ENCODE measurements at regions not wholly inside any gene's neighbourhood (a gene's known extent, or its start where the extent isn't known, plus 50 kb on each side); places are given as distances from the start of the nearest gene placed in this dataset.
"Not testable (repeated sequence)": the region's sequence is repeated elsewhere in the genome, so short reads cannot be mapped to it uniquely, and the experiment has no call there.

DNA sequence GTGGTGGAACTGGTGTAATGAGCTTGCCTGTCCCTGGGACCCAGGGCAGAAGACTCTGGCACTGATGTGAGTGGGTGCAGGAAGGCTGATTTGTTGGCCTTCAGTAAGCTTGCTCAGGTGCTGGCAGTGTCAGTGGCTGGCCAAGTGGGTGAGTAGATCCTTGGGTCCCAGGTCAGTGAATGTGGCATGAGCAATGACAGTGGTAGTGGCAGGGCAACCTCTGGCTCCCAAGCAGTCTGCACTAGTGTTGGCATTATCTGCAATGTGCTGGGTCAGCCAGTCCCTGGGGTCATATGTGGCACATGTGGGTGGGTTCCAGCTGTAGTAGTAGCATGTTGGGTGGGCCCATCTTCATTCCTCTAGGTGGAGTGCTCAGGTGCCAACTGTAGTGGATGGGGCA lies 640.9 kb upstream of the GRM3 start:
- no peak for DNase-seq

DNA sequence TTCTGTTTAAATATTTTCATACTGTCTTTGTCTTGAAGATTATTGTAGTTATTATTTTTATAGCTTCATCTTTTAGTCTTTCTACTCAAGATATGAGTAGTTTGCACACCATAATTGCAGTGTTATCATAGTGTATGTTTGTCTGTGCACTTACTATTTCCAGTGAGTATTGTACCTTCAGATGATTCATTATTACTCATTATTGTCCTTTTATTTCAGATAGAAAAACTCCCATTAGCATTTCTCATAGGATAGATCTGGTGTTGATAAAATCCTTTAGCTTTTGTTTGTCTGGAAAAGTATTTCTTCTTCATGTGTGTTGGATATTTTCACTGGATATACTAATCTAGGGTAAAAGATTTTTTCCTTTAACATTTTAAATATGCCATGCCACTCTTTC lies 646.2 kb upstream of the GRM3 start:
- DNase-seq: no peak

DNA sequence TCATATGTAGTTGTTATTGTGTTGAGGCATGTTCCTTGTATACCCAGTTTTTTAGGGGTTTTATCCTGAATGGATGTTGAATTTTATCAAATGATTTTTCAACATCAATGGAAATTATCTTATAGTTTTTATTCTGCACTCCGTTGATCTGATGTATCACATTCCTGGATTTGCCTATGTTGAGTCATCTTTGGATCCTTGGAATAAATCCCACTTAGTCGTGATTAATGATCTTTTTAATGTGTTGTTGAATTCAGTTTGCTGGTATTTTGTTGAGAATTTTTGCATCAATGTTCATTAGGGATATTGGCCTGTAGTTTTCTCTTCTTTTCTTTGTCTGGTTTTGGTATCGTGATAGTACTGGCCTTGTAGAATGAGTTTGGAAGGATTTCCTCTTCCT lies 648.6 kb upstream of the GRM3 start:
- DNase-seq: no peak

DNA sequence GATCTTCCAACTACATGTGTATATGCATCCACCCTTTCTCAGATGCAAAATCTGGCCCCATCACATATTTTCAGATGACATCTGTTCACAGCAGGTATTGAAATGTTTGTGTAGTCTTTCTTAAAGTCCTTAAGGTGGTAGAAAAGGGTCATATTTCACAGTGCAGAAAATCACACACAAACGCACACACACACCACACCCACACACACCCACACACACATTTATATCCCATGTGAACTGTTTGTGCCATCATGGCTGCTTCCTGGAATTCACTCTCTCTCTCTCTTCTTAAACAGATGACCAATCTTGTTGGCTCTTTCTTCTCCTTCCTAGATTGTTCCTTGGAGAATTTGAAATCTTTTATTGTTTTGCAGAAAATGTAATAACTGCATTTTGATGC lies 663.0 kb upstream of the GRM3 start:
- no peak for DNase-seq

DNA sequence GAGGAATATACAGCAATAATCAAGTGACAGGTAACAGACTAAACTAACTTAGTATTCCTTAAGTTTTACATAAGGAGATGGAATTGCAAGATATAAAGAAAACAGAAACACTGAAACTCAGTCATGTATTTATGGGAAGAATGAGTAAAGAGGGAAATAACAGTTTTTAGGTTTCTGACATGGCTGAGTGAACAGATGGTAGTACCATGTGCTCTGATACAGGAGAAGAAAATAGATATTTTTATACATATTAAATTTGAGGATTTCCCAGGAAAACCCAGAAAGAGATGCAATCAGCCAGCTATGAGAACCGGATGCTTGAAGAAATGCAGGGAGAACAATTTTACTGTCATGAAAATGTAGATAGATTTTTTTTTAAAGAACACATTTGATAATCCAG lies 669.5 kb upstream of the GRM3 start:
- no peak for DNase-seq

DNA sequence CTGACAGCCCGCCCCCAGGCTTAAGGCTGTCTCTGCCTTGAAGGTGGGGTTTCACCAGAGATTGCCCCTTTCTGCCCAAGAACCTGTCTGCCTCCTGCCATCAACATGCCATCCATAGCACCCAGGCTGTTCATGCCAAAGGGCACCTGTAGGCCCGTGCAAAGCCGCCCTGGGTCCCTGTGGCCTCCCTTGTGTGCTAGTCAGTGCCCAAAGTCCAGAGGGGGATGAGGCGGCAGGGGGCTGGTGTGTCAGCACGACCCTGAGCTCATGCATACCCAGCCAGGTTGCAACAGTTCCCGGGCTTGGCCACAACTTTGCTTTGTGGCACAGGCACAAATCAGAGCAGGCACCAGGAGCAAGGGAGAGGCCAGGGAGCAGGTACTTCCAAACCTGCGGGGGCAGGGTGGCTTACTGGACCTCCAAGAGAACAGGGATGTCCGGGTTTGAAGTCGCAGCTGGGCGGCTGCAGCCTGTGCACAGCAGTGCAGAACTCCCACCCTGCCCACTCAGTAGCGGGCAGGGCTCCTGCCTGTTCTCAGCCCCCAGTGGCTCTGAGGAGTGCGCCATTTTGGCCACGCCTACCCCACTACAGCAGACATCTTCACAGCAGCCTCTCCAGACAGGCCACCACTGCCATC lies 671.1 kb upstream of the GRM3 start:
- DNase-seq: no peak

DNA sequence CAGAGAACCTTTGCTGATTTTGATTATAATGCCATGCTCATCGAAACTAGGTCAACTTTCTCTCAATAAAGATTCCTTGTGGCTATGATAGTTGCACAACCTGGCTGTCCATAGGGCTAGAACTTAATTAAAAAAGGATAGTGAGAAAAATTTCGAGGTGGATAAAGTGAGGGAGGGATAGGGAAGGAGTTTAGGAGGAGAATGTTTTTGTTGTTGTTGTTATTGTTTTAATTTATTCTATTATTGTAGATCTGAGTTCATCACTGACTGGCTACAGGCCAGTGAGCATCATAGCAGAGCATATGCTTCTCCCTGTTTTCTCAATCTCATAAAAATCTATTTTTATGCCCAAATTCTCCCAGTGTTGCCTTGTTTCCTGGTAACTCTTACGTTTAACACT lies 688.7 kb upstream of the GRM3 start:
- DNase-seq: no peak

DNA sequence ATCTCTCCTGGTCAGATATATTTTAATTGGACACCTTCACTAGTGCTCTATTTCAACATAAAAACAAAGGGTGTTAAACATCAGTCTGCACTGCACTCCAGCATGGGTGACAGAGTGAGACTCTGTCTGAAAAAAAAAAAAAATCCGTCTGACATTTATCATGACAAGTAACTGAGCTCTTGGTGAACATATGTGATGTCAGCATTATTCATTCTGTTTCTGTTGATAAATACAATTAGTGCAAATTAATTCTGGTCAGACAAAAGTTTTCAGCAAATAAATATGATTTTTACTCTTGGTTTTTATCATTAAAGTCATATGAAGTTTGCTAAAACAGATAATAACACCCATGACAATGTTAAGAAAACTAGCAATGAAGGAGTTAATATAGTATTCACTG lies 692.8 kb upstream of the GRM3 start:
- DNase-seq: no peak

DNA sequence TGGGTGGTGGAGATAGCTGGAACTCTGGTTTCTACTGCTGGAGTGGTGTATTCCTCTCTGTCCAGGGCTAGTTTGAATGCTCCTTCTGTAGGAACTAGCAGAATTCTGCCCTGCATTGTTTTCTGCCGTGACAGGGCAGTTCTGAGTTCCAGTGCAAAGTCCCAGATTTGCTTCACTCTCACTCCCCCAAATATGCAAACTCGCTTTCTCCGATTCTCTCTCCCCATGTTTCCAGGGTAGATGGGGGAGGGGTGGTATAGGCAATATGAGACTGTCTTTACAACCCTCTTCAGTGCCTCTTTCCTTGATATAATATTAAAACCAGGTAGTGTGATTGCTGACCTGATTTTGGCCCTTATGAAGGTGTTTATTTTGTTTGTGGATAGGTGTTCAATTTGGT lies 693.3 kb upstream of the GRM3 start:
- no peak for DNase-seq

DNA sequence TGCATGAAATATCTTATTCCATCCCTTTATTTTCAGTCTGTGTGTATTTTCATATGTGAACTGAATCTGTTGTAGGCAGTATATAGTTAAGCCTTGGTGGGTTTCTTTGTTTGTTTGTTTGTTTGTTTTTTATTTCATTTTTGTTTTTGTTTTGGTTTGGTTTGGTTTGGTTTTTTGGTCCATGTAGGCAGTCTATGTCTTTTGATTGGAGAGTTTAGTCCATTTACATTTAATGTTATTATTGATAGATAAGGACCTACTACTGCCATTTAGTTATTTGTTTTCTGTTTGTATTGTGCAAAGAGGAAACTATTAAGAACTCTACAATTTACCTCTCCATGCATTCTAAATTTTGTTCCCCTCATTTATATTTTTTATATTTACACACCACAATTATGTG lies 695.9 kb upstream of the GRM3 start:
- DNase-seq: no peak

DNA sequence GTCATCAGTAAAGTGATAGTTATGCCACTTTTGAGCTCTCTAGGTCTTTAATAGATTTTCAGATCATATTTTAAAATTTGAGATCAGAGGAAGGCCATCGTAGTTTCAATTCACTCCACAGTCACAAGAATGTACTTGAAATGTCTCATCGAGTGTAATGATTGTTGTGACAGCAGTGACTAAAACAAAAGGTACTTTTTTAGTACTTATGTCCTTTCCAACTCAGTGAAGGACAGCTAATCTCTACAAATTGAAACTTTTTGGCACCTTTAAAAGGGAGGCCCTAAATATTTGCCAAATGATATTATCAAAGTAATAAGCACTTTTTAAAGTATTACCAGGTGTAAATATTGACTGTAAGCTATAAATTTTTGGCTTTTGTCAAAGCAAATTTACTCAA lies 702.9 kb upstream of the GRM3 start:
- DNase-seq: no peak

DNA sequence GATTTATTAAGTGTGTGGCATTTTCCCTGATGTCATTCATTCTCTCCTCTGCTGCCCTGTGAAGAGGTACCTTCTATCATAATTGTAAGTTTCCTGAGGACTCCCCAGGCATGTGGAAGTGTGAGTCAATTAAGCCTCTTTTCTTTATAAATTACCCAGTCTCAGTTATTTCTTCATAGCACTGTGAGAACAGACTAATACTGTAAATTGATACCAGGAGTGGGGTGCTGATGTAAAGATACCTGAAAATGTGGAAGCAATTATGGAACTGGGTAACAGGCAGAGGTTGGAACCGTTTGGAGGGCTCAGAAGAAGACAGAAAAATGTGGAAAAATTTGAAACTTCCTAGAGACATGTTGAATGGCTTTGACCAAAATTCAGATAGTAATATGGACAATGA lies 711.8 kb upstream of the GRM3 start:
- DNase-seq: no peak

DNA sequence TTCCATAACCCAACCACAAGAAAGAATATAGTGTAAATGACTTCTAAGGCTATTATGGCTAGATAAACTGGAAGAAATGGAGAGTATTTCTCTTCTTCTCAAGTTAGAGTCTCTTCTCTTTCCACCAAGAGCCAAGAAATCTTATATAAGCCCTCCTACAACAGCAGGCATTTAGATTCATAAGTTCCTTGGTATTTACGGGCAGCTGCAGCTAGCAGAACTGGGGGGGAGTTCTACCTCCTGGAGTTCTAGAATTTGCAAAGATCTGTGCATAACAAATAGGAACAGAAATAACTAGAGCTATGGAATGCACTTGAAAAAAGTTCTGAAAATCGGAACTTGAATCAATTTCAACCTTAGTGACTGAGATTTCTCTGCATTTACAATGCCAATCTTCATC lies 715.2 kb upstream of the GRM3 start:
- DNase-seq: no peak

DNA sequence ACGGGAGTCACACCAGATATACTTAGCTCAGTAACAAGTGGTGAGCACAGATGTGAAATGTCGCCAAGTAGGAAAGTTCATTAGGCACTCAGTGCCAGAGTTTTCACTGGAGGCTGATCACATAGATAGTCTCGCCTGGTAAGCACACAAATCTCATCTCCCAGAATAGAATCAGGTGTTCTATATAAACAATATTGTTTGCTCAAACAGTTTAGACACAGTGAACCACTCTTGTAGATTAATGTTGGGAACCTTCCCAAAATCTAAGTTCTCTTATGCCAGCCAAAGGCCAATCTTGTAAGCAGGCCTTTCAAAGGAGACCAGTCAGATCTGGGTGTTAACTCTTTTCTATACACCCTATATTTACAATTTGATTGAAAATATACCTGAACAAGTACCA lies 716.5 kb upstream of the GRM3 start:
- DNase-seq: no peak

DNA sequence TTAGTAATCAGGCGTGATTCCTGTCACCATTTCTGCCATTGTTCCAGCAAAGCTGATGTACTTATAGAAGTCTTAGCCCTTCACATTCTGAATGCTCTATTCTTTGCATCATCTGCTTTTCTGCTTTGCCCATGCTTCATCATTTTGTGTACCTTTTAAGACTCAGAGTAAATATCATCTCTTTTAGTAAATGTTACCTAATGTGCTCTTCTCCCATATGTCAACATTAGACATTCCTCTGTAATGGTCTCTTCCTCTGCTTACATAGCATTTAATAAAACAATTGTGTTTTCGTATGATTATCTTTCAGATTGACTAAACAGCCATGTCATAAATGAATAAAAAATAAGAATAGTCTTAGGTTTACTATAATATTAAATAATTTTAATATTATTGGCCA lies 719.6 kb upstream of the GRM3 start:
- no peak for DNase-seq

DNA sequence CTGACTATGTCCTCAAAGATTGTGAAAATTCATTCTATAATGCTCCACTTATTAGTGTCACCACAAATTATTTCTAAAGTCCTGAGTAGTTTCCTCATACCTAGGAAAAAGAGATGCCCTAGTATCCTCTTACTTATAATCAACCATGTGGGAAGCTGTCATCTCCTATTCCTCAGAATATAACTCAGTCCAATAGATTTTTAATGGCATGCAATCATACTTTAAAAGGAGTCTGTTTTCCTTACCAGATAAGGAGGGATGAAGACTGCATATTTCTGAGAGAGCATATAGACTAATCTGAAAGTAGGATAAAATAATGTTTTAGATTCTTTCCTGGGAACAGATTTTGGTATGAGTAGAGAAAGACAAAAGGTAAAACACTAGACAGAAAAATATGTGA lies 727.7 kb upstream of the GRM3 start:
- DNase-seq: no peak

DNA sequence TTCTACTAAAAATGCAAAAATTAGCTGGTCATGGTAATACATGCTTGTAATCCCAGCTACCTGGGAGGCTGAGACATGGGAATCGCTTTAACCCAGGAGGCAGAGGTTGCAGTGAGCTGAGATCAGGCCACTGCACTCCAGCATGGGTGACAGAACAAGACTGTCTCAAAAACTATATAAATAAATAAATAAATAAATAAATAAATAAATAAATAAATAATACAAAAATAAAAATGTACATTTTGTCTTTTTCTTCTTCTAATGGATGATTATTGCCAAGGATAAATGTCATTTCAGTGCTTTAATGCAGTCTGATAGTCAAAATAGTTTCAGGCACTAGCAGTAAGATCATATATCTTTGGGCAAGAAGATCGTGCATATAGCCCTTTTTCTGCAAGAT lies 727.6 kb upstream of the SEMA3D start:
- DNase-seq: no peak

DNA sequence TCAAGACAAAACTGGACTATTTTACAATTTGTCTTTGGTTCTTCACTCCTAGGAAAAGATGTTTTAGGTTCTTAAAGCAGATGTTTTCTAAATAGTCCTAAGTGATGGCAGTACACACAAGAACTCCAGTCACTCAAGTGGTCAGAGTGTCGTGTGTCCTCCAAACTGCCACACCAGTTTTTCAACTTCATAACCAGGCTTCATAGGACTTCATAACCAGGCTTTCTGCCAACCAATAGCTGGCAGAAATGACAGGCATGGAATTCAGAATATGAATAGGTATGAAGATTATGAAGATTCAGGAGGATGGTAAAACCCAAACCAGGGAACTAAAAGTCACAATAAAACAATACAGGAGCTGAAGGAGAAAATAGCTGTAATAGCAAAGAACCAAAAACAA lies 721.2 kb upstream of the SEMA3D start:
- no peak for DNase-seq

DNA sequence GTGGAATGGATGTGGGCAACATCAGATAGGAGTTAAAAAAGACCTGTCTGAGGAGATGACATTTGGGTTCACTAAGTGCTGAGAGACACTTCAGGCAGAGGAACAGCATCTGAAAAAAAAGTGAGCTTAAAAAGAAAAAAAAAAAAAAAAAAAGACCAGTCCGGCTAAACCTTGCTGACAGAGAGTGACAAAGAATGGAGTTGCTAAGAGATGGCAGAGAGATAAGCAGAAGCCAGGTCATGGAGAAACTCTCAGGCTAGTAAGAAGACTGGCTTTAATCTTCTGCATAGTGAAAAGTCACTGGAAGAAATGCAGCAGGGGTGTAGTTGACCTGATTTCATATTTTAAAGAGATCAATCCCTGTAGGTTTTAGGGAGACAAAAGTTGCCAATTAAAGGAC lies 711.1 kb upstream of the SEMA3D start:
- no peak for DNase-seq

DNA sequence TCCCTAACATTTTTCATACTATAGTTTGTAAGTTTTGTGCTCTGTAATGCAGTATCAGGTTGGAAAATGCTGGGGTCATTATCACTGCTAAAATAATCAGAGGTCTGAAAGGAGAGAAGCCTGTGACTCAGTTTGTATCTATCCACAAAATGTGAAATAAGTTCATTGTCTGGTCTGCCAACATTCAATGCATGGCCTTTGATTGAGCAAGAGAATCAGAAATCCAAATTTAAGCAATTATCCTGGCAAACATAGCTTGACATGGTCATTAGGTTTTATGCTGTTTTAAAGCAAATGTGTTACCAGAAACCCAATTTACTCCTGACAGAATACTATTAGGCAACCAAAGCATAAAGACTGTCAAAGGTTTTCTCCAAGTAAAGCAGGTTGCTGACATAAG lies 709.7 kb upstream of the SEMA3D start:
- no peak for DNase-seq

DNA sequence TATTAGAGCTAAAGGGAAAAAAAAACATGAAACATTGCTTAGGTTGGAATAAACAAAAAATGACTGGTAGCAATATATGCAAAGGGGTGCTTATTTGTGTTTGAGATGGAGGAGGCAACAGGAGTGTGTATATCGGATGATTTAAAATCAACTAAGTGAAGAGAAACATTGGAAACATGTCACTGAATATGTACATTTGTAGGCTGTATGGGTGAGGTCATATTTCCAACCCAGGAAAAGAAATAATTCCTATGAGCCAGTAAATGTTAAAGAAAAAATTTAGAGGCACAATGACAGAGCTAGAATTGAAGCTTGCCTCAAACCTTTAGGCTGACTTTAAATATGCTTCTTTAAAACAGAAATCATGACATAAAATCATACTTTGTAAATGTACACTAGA lies 709.0 kb upstream of the SEMA3D start:
- DNase-seq: no peak

DNA sequence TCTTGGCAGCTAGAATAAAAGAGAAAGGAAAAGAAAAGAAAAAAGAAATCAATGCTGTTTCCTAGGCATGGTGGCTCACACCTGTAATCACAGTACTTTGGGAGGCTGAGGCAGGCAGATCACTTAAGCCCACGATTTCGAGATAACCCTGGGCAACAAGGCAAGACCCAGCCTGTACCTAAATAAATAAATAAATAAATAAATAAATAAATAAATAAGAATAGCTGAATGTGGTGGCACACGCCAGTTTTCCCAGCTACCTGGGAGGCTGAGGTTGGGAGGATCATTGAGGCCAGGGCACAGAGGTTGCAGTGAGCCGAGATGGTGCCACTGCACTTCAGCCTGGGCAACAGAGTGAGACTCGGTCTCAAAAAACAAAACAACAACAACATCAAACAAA lies 705.0 kb upstream of the SEMA3D start:
- DNase-seq: not testable (repeated sequence)

DNA sequence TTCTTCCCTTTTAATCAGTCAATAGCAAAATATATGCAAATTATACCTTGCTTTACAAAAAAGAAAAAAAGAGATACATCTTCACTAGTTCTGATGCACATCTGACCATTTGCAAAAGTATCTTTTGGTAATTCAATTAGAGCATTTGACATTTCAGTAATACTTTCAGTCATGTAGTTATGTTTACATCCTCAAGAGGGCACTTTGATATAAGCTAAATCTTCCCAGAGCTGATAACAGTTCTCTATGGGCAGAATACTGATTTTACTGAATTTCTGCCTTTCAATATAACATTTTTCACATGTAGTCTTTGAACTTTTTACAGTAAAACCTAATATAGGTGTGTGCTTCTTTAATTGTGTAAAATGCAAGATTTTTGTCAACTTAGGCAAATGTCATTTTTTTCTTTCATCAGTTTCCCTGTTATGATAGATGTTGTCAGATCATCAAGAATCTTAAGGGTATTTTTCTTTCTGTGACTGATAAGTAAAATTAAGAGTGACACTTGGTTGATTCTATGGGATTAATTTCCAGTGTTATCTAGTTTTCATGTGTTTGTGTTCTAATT lies 703.5 kb upstream of the SEMA3D start:
- DNase-seq: no peak

DNA sequence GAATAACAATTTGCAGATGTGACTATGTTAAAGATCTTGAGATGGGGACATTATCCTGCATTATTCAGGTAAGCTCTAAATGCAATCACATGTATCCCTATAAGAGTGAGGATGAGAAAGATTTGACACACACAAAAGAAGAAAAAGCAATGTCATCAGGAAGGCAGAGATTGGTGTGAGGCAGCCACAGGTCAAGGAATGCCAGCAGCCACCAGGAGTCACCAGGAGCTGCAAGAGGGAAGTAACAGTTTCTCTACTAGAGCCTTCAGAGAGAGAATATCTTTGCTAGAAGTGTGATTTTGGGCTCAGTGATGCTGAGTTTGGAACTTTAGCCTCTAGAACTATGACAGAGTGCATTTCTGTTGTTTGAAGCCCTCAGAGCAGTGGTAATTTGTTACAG lies 700.3 kb upstream of the SEMA3D start:
- DNase-seq: no peak

DNA sequence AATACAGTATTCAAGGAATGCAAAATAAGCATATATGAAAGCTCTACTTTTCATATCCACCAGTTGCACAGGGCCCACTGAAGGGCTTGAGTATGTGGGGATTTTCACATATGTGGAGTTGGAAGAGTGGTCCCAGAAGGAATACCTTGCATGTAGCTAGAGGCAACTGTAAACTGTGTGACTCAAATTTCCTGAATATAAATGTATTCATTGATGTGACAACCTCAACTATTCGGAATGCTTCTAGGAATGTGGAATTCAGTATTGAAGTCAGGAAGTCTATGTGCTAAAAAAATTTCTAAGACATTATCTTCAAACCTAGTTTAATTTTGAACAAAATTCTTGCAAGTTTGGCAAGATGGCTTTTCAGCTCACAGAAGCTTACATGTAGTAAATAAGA lies 695.5 kb upstream of the SEMA3D start:
- no peak for DNase-seq

DNA sequence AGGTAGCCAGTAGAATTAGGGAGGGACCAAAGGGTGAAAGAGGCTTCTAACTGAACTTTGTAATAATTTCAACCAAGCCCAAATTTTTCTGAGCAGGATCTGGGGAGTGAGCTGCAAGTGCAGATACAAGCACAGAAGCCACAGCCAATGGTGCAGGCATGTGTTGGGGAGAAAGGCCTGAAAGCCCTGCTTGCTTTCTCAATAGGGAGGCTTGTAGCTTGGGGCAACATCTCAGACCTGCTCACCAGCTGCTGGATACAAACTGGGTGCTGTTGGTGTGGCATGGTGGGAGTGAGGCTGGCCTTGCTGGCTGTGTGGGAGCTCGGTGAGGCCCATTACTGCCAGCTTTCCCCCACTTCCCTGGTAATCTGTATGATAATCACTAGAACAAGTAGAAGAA lies 688.5 kb upstream of the SEMA3D start:
- DNase-seq: no peak

Measured in stimulated activated CD4-positive, alpha-beta T cell treated with anti-CD3 and anti-CD28 coated beads, Interleukin-4, amount 100 ng/mL, for 24 hours (primary cell).